HG03045 (cell line): ENCODE measurements at regions not wholly inside any gene's neighbourhood (a gene's known extent, or its start where the extent isn't known, plus 50 kb on each side); places are given as distances from the start of the nearest gene placed in this dataset.

Source experiments
- ATAC-seq: cut with Tn5 transposase; IDR thresholded peaks from one replicate; pipeline ENCODE4 v1.9.1; 2021; ENCODE audit warnings: mild to moderate bottlenecking, moderate library complexity; ENCODE audit not compliant: unreplicated experiment

DNA sequence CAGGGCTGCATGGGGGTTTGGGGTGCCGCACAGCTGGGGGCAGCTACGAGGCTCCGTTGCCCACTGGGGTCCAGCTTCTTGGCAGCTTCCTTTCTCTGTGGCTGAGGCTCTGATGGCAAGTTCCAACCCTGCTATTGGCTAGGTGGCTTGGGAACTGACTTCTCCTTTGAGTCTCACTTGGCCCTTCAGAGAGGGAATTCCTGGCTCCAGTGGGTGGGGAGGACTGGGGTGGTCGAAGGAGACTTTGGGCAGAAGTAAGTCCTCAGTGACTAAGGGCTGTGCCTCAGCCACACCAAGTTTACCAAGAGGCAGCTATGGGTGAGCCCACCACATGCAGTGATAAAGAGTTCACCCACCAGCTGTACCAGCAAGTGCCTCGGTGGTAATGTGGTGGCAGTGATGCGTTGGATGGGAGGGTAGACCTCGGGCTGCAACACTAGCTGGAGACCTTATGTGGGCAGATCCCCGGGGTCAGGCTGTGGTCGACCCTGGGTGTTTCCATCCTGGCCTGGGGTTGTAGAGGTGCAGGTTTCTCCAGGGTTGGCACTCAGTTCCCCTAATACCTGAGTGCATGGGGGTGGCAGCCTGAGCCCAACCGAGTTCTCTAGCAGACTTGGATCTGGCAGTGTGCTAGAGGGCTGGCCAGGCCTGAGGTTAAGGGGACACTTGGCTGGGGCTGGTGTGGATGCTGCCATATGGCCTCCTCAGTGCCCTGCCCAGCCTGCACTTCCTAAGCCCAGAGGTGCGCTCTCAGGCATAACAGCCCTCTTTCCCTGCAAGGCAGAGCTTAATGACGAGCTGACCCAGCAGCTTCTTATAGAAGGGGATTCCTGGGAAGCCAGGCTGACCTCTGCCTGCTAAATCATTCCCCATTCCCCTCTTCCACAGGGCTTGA, 197.0 kb upstream of the CADM1 start:
- ATAC-seq, result no peak

DNA sequence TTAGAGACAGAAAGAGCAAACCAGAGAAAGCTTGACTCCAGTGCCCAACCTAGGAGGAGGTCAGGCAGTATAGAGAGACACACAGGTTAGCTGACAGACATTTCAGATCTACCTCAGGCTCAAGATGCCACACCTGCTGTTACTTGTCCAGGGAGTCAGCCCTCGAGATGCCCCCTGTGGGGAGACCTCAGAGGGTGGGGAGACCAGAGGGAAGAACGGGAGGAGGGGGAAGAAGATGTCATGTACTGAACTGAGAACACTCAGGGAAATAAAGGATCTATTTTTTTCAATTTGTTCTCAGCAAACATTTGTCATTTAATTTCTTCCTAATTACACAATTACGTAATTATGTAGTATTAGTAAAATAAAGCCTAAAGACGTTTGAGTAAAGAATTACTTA, 196.3 kb upstream of the CADM1 start:
- ATAC-seq, result no peak

DNA sequence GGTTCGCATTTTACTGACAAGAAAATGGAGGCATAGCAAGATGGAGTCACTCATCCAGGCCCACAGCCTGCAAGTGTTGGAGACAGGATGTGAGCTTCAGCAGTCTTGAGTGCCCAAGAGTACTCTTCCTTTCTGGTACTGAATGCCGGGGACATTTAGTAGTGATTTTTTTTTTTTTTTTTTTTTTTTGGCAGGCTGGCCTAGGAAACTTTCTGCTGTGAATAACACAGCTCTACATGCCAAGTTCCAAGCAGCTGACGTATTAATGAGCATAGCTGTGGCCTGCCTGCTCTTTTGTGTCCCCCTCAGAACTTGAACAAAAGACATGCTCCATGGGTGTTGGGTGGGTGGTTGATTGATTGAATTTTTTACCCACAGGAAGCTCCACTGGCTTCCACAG, 195.5 kb upstream of the CADM1 start:
- no peak for ATAC-seq

DNA sequence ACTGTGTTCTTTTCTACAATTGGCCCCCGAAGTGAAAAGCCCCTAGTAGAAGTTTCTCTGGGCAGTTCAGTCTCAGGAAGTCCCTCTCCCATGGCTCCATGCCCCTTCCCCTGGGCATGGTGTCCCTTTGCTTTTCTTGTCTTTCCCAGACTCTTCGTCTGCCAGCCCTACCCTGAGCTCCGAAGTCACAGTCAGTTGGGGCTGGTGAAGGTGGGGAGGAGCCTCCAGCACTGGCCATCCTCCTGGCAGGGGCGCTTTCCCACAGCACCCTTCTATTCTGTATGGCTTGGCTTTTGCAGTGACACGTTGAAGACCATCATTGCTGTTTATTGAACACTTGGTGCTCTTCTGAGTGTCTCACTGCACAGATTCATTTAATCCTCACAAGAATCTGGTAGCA, 195.1 kb upstream of the CADM1 start:
- ATAC-seq, result no peak

DNA sequence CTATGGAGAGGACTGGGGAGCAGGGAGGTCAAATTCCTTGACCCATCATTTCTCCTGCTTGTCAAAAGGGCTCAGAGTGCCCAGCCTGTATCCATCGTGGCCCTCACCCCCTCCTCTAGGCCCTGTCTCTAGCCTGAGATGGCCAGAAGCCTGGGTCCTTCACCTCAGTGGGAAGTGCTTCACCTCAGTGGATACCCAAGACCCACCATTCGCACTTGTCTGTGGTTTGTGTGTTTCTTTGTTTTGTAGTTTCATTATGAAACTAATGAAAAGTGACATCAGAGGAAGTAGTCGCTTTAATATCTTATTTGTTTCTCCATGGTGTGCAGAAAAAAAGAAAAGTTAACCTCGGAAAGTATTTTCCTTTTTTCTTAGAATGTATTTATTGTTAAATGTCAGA, 194.0 kb upstream of the CADM1 start:
- no peak for ATAC-seq

DNA sequence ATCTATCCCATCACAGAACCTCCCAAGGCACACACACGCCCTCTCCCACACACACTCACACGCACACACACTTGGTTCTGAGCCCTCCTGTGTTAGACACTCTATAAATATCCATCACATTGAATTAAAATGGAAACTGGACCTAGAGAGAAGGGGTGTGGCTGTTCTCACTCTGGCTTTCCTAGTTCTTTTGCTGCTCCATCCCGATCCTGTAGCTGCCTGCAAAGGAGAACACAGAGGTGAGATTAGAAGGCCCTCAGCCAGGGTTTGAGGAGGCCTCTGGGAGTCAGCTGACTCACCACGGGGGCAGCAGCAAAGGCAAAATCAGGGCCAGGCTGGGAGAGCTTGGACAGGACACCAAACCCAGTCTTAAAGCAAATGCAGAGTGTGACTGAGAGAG, 192.3 kb upstream of the CADM1 start:
- ATAC-seq, result no peak

DNA sequence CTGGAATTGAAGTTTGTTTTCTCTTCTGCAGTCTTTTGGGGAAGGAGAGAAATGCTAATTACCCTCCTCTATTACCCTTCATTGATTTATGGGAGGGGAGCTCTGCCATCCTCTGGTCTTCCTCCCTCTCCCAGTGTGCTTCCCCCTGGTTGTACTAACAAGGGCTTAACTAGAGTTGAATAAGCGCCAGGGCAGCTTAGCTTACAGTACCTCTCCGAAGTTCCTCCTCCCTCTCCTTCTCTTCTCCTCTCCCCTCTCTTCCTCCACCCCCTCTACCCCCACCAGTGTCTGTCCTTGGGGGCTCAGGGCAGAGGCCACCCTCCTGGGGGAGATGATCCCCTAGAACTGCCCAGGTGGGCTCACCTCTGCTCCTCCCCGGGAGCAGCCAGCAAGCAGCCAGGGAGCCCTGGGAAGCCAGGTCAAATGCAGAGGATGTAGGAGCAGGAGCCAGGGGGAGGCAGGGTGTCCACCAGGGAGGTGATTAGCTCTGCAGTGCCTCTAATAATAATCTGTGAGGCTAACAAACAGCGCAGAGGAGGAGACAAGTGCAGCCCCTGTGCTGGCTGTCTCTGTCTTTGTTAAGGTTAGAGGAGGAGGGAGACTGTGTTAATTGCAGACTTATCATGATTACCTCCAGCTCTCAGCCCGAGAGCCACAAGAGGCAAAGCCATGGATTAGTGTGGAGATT, 191.6 kb upstream of the CADM1 start:
- ATAC-seq, result no peak

DNA sequence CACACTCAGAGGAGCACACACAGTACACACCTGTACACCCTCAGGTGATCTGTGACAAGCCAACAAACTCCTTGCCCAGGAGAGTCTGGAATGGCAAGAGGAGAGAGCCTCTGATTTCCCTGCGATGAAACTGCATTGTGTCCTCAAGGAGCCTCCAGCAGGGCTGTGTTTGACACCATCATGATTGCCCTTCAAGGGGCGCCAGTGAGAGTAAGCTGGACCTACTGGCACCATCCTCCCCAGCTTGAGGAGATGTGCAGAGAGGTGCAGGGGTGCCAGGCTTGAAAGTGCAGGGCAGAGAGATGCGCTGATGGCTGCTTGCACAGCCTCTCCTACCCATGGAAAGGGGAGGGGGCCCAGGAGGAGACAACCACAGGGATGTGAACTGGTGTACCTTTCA, 188.8 kb upstream of the CADM1 start:
- no peak for ATAC-seq

DNA sequence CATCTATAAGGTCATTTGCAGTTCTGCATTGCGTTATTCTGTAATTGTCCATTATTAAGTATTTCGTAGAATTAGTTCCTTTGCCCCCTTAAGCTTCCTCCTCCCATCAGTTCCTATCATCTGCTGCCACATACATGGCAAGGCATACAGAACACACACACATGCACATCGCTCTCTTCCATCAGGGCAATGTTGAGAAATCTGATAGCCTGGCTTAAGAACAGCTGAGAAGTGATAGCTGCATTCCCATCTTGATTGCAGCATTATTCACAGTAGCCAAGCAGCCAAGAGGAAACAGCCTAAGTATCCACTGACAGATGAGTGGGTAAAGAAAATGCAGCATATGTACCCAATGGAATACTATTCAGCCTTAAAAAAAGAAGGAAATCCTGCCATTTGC, 186.8 kb upstream of the CADM1 start:
- ATAC-seq, result no peak

DNA sequence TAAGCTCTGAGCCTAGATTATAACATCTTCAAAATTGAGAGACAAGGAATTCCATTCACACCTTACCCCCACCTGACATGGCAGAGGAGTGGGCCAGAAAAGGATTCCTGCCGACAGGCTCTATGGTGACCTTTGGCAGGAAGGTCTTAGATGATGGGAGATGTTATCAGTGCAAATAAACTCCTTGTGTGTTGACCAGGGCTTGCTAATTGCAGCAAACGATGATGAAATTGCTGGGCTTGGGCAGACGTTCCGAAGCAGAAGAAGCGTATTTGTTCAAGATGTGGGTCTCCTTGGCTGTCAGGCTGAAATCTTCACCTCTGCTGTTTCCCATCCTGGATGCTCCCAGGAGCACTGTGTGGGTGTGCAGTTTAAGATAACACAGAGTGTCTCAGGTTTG, 183.7 kb upstream of the CADM1 start:
- no peak for ATAC-seq

DNA sequence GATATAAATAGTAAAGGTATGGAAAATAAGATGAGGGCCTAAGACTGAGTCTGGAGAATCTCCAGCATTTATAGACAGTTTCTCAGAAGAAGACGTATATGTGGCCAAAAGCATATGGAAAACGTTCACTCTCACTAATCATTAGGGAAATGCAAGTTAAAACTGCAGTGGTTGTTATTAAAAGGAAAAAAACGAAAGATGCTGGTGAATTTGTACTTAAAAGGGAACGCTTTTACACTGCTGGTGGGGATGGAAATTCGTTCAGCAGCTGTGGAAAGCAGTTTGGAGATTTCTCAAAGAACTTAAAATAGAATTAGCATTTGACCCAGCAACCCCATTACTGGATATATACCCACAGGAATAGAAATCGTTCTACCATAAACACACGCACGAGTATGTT, 180.5 kb upstream of the CADM1 start:
- ATAC-seq, result no peak

DNA sequence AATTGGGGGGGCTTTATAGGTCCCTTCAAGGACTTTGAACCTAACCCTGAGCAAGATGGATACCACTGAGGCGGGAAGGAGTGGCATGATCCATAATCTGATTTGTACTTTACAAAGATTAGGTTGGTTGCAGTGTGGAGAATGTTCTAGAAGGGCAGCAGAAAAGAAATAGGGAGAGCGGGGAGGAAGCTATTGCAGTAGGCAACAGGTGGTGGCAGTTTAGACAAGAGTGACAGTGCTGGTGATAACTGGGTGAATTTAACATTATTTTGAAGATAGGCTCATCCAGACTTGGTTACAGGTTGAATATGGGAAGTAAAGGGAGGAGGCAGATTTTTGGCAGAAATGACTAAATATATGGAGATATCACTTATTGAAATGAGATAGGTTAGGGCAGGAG, 179.9 kb upstream of the CADM1 start:
- no peak for ATAC-seq

DNA sequence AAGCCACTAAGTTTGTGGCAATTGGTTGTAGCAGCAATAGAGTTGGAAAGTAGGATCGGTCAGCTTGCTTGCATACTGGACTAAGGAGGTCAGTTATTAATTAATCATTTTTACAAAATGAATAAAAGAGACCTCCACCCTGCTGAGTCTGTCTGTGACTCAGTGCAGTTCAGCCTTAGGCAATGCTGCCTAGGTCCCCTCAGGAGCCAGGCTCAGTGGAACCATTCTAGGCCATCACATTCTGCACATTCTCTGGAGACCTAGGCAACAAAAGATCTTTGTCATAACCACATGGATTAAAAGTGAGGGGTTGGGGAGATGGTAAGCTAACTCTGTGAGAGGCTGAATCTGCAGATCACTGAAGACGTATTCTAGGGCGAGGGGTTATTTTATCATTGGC, 178.7 kb upstream of the CADM1 start:
- no peak for ATAC-seq

DNA sequence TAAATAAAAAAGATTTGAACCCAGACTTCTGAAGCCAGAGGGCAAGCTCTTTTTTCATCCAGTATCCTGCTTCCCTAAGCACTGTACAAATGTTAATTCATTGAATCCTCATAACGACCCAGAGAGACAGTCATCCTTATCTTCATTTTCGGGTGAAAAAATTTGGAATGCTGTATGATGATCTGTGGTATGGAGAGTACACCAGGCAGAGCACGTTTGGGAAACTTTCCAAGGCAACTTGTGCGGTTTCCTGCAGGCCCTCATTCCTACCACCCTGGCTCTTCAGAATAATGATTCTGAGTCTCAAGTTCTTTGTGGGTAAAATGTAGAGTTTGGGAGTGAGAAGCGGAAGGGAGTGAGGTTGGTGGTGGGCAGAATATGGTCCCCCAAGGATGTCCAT, 177.9 kb upstream of the CADM1 start:
- ATAC-seq, result no peak

DNA sequence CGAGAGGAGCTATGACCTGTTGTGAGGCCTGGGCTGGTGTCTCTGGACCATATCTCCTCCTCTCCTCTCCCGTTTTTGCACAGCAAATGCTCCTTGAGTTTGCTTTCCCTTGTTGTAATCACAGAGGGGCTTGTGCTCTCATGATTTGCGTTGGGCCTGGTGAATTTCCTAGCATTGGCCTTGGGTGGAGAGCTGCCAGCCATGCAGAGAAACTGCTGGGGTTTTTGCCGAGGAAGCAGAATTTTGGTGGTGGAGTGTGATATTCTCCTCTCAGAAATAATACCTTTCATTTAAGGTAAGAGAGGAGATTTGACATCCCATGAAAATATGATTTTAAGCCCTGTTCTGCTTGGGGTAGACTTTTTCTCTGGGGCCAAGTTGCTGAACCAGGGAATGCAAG, 175.7 kb upstream of the CADM1 start:
- ATAC-seq, result no peak

DNA sequence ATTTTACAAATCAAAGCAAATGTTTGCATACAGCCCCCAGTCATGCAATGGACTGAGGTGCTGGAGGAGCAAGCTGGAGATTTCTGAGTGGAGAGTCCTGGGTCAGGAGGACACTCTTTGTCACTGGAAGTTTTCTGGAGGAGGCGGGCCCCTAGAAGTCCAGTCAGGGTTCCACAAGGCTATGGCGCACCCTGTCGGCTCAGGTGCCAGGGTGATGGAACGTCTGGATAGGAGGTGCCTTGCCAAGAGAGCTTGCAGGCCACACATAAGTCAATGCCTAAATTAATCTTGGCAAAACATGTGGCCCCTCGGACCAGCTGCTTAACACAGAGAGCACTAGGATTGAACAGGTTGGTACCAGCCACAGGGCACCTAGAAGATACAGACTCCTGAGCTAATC, 174.7 kb upstream of the CADM1 start:
- ATAC-seq, result no peak

DNA sequence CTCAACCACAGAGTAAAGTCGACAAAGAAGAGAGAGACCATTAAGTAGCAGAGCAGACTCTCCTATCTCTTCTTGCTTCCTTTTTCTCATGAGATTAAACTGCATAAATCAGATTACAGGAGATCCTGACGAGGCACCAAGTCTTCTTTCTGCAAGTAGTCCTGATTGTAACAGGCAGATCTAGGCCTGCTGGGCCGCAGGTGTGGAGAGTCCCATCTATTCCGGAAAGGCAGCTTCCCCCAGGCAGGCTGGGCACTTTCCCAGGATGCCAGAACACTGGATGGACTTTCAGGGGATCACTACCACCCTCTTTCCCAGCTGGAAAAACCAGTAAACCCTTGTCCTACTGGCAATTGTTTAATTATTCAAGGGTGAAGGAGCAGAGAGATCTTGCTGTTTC, 173.0 kb upstream of the CADM1 start:
- ATAC-seq, result no peak

DNA sequence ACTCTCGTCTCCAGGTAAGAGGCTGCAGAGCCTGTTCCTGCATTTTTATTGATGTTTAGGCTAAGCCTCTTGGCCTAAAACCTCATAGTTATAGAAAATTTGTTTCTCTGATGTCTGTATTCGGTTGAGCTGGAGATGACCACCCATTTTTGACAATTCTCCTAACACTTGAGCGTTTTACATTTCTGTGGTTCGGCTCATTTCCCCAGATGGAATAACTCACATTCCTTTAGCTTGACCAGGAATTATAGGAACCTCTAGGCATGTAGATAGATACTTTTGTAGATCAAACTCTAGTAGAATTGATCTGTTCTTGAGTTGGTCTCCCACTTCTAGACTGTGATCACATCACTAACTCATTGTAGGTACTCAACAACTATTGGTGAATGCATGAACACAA, 172.6 kb upstream of the CADM1 start:
- no peak for ATAC-seq

DNA sequence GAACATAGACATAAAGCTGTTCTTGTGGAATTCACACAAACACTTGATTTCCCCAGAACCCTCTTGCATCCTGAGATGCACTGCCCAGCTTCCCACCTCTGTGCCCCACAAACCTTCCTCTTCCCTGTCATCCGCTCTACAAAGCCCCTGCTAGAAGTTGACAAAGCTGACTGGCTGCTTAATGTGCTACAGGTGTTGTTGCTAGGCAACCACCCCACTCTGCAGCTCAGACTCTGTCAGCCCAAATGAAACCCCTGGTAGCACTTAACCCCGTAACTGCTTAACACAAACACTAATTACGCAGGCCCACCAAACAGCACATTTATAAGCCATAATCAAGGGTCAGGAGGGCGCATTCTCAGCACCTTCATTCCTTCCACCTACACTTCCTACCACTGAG, 172.0 kb upstream of the CADM1 start:
- no peak for ATAC-seq

DNA sequence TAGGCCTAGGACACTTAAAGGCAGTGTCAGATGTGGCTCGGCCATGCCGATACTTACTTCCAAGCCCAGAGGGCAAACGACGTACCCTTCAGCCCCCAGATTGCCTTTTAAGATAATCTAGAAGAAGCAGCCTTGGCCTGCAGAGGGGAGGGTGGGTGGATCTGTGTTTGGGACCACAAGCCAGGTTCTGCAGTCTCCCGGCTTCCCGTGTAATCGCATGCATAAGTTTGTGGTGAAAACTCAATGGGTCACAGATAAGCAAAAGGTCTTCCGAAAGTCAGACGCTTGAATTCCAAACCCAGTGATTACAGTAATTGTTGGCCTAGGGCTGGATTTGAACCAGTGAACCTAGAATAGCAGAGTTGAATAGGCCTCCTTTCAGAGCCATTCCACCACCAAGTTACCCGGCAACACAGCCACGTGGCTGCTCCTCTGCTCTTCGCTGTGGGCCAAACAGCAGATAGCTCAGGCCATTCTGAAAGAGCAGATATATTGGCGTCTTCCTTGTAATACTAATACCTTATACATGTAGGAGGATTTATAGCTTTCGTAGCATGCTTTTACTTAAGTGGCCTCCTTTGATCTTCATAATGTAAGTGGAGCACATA, 170.8 kb upstream of the CADM1 start:
- no peak for ATAC-seq

DNA sequence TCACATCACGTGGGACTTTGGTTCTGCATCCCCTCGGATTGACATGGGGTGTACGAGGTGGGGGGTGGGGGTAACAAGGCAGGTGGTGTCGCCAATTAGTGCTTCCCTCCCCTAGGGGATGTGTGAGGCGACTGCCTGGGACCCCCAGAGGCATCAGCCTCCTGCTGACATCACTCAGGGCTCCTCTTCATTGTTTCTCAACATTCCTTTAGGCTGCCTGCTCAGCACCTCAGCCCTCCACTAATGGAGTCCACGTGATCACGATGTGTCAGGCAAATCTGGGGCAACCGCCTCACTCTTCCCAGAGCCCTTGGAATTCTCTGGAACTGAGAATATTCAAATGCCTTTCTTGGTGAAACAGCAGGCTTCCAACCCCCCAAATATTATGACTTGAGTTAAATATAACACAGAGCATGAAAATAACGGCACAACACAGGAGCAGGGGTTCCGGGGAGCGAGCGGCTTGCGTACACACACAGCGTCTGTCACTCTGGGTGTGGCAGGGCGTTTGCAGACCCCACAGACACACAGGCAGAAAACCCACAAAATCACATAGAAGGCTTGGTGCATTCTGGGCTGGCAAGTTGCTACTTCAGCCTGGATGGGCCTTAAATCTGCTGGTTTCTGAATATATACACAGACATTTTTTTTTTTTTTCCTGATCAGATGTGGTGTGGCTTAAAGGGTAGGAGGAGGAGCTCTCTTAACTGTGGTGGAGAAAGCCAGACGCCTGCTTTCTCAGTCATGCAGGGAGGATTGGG, 170.1 kb upstream of the CADM1 start:
- no peak for ATAC-seq
